Stimulated activated CD8-positive, alpha-beta memory T cell treated with anti-CD3 and anti-CD28 coated beads, Interleukin-4, amount 100 ng/mL, for 4 hours (primary cell): ENCODE measurements at regions not wholly inside any gene's neighbourhood (a gene's known extent, or its start where the extent isn't known, plus 50 kb on each side); places are given as distances from the start of the nearest gene placed in this dataset.

Experiments used
- DNase-seq, 2 donors: peaks; one replicate each; pipeline ENCODE4 v3.0.0-alpha.2; 2020; ENCODE audit warnings: low read depth in 2 of 2, low spot score in 1 of 2

DNA sequence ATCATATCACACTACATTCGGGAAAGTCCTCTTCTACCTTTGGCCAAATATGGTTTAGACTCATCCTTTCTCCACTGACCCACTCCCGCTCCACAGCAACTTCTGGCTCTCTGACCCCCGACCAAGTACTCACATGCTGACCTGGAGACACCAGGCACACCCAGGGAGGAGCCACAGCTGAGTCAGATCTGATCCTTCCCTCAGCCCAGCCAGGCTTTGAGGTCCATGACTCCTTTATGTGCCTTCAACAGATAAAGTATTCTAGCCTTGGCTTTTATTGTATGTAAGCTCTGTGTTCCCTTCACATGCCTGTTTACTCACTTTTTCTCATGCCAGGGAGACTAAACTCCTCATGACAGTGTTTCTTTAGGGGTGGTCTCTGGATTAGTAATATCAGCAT is 166.9 kb upstream of the UMPS start:
- DNase-seq, result no peak

DNA sequence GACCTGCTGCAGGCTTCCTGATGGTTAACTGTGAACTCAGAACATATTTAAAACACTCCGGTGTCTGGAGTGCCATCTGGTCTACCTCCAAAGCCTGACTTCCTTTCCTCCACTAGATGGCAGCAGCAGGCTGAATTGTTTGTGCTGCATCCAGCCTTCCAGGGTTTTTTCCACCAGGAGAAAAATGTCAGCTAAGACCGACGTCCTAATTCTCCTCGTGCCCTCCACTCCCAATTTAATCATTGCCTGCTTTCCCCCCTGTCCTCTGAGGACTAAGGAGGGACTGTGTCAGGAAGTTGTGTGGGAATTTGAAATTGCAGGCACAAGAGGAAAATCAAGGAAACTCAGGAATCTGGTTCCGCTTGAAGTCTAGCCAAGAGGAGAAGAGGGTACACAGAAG is 165.2 kb upstream of the UMPS start:
- no peak for DNase-seq

DNA sequence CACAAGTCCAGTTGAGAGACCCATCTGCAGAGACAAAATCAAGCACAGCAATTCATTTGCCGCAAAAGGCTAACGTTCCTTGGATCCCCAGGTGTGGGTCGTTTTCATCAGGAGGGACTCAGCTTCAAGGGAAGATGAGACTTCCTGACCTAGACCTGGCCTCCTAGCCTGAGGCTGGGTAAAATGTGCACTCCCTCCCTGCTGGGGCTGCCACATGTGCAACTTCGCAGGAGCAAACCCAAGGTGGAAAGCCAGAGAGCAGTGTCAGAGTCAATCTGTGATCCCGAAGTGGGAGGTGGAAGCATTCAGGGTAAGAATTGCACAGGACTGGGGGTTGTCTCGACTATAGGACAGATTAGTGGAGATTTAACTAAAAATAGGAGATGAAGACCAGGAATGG is 164.7 kb upstream of the UMPS start:
- no peak for DNase-seq

DNA sequence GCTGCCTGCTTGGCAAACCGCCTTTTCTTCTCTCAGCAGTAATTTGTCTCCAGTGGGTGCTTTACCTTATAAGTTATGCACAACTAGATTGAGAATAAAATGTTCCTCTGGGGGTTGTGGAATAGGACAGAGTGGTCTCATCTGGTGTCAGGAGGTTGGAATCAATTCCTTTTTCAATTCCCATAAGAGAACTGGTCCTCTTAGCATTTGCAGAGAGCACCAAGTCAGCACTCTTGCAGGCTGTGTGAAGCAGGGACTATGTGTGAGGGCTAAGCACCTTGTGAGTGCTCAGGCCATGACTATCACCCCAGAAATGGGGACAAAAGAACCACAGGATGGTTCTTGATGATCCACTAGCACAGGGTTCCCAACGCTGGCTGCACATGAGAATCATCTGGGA is 163.6 kb upstream of the UMPS start:
- DNase-seq, result no peak

DNA sequence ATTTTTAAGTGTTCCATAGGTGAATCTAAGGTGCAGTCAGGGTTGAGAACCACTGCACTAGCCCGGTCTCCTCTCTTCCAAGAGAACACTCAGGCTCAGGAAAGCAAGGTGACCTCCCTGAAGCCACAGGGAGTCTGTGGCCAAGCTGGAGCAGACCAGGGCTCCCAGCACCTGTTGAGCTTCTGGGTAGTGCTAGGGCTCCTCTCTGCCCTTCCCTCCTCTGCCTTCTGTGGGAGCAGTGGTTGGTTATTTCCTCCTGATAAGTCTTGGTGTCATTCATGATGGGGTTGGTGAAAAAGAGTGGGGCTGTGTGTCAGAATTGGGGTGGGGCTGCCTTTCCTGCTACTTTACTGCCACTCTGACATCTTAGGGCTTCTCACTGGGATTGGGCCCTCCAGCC is 163.1 kb upstream of the UMPS start:
- DNase-seq, result no peak

DNA sequence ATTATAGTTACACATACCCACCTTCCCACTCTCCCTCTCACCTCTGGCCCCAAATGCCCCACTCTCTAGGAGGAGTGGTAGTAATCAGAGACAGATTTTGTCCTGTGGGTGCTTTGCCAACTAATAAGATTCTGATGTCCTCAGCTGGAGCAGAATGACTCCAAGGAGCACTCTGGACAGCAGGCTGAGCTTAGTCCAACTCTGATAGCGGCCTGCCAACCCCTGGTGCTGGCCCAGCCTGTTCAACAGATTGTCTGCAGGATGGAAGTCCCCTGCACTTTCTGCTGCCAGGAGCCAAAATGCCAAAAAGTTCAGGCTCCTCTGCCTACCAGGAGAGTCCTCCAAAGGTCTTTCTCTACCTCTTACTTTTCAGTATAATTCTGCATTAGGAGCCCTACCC is 160.5 kb upstream of the UMPS start:
- no peak for DNase-seq

DNA sequence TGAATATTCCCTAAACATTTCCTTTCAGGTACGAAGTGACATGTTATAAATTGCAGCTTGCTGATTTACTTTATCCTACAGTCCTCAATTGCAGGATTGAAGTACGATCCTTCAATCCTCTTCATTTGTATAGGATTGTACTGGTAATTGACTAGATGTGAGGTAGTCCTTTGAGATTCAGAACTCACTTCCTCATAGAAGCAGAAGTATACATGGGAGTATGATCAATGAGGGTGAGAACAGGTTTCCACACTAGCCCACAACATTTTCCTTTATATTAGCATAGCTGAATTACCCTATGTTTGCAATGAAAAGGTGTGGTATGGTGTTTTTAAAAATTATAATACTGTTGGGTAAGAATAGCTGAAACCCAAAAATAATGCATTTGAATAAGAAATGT is 160.0 kb upstream of the UMPS start:
- DNase-seq, result no peak

DNA sequence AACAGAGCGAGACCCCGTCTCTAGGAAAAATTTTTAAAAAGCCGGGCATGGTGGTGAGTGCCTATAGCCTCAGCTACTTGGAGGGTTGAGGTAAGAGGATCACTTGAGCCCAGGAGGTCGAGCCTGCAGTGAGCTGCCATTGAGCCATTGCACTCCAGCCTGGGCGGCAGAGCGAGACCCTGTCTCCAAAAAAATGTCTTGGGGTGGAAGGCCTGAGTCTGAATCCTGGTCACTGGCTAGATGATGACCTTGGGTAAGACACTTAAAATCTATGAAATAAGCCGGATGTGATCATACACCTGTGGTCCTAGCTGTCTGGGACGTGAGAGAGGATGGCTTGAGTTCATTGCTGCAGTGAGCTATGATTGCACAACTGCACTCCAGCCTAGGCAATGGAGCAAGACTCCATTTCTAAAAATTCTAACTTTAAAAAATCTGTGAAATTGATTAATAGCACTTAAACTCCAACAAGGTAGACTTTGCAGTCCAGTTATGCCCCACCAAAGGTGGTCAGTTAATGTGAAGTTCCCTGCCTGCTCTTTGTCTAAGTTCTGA is 157.3 kb upstream of the UMPS start:
- DNase-seq, result no peak

DNA sequence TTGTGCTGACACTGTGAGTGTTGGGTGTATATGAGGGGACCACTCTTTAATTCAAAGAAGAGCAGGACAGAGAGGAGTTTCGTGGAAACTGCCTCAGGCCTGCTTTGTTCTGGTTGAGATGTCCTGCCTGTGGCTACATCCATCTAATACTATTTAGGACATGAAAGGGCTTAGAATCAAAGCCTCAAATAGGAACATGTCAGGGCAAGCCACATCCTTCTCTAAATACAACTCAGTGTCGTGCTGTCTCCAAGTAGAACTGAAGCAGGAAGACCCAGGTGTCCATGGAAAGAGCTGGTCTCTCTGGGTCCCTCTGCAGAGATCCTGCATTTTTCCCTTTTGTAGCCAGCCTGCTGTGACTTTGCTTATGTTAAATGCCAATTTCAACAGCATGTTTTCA is 156.2 kb upstream of the UMPS start:
- DNase-seq, result no peak

DNA sequence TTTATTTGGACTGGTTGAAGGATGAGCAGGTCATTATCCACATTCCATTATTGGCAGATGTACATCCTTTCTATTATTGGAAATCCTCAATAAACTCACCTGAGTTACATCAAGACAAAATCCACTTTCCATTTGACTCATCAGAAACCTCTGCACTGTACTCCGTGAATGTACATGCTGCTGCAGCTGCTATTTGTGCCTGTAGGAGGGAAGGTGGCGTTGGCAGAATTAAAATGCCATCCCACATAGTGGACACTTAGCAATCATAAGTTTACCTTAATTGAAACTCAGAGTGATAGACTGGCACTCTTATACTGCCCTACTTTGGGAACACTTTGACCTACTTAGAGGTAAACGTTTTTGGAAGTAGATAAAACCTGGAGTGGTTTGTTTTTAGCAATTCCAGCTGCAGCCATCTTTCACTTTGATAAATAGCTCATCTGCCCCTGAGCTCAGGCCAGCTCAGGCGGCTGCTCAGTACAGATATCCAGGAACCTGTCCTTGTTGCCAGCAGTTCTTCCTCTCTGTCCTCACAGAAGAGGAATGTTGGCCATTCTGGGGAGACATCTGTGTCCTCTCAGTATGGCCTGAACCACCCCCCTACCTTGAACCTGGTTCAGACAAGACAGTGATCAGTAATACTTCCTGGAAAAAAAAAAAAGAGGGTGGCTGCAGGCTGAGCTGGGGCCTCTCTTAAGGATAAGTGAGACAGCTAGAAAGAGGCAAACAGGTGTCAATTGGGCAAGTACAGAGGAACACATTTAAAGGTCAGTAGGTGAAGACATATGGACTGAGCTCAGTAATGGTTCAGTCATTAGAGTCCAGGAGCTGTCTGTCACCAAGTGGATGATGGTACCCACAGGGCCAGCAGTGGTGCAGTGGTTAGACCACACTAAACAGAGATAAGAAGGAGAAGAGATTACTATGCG is 153.4 kb upstream of the UMPS start:
- DNase-seq, result no peak

DNA sequence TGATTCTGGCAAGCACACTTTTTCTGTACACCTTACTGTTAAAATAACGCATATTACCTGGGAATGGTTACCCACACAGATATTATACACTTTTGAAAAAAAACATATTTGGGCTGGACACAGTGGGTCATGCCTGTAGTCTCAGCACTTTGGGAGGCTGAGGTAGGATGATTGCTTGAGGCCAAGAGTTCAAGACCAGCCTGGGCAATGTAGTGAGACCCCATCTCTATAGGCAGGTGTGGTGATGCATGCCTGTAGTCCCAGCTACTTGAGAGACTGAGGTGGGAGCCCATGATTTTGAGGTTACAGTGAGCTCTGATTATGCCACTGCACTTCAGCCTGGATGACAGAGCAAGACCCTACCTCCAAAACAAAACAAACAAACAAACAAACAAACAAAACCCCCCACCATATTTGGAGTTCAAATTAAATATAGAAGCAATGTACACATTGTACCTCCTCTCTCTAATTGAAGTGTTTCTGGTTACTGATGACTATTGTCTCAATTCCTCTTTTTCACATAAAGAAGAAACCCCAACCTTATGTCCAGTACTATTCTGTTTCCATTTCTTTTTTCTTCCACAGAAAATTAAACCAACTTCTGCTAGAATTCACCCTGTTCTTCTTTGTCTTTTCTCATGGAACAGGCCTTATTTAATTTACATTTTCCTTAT is 152.6 kb upstream of the UMPS start:
- DNase-seq, result no peak

DNA sequence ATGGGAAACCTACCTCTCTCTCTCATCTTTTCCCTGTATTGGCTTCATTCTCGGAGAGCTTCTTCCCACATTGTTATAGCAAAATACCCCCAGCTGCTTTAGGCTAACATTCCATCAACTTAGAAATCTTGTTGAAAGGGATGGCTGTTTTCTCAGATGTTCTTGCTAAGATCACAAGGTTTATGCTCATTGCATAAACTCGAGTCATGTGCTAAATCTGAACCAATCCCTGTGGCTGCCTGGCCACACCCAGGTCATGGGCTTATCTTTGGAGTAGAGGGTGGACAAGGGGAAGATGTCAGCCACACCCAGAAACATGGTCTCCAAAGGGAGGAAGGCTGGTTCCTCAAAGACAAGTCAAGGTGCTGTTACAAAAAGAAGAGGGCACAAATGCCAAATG is 150.6 kb upstream of the UMPS start:
- DNase-seq, result no peak

DNA sequence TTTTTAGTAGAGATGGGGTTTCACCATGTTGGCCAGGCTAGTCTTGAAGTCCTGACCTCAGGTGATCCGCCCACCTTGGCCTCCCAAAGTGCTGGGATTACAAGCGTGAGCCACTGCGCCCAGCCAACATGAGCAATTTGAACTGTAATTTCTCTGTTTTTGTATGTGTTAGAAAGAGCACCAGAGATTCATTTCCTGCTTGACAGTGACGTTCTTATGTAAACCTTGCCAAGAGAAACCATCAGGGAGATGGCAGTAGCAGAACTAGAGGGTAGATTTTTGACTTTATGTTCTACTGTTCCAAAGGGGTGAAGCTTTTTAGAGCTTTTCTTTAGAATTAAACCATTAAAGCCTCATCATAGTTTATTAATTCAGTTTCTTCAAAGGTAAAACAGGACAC is 148.1 kb upstream of the UMPS start:
- DNase-seq, result no peak

DNA sequence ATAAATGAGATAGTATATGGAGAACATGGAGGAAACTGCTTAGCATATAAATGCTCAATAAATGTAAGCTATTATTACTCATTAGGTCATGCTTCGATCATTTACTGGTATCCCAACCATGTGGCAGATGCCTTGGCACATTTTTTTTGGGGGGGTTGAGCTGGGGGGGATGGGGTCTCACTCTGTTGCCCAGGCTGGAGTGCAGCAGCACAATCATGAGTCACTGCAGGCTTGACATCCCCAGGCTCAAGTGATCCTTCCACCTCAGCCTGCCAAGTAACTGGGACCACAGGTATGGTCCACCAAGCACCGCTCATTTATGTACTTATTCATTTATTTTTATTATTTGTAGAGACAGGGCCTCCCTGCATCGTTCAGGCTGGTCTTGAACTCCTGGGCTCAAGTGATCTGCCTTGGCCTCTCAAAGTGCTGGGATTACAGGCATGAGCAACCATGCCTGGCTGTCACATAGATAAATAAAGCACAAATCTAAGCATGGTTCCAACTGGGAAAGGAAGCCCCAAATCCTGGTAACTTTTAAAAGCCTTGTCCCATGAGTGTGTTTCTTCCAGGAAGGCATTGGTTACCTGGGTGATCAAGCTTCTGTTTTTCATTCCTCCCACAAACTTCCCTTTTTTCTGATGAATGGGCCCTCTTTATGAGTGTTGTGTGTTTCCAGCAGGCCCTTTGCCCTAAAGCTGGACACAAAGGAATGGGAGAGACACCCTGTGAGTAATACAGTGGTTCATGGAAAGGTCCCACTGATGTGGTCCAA is 147.4 kb upstream of the UMPS start:
- DNase-seq, result no peak

DNA sequence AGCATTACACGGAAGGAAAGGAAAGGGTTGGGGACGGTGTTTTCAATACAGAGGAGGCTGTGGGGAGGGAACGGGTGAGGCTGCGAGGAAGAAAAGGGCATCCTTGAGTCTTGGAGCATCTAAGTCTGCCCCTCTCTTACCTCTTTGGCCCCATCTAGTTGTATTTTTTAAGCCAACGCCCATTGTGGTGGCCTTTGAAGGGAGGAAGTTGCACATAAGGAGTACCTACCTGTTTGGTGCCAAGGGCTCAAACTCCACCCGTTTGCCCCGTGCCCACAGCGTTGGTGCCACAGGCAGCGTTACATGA is 146.1 kb upstream of the UMPS start:
- no peak for DNase-seq

DNA sequence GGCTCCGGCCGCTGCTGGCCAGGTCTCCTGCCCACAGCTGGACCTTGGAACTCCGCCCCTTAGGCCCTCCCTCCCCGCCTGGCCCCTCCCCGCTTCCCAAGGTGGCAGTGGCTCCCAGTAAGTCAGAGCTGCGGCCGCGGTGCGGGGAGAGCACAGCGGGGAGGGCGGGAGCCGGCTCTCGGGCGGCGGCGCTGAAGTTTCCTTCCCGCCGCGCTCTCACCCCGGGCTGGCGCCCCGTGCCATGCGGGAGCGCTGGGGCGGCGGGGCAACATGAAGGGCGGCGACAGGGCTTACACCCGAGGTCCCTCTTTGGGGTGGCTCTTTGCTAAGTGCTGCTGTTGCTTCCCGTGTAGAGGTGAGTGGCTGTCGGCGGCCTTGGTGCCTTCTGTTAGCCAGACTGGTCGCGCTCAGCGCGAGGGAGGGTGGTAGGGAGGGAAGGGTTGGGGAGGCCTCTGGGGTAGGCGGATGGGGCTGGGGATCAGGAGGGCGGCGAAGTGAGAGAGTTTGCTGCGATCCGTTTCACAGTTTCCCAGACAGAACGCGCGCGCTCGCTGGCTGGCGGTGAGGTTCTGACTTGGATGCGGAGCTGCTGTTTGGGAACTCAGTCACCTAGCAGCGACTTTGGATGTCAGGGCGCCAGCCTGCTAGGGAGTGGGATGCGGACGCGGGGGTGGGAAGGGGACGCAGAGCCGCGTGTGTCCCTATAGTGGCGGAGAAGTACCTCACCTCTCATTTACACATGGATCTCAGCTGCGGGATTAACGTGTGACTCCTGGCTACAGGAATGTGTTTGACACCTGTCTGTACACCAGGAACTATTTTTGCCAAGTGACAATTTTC is 145.5 kb upstream of the UMPS start:
- no peak for DNase-seq

DNA sequence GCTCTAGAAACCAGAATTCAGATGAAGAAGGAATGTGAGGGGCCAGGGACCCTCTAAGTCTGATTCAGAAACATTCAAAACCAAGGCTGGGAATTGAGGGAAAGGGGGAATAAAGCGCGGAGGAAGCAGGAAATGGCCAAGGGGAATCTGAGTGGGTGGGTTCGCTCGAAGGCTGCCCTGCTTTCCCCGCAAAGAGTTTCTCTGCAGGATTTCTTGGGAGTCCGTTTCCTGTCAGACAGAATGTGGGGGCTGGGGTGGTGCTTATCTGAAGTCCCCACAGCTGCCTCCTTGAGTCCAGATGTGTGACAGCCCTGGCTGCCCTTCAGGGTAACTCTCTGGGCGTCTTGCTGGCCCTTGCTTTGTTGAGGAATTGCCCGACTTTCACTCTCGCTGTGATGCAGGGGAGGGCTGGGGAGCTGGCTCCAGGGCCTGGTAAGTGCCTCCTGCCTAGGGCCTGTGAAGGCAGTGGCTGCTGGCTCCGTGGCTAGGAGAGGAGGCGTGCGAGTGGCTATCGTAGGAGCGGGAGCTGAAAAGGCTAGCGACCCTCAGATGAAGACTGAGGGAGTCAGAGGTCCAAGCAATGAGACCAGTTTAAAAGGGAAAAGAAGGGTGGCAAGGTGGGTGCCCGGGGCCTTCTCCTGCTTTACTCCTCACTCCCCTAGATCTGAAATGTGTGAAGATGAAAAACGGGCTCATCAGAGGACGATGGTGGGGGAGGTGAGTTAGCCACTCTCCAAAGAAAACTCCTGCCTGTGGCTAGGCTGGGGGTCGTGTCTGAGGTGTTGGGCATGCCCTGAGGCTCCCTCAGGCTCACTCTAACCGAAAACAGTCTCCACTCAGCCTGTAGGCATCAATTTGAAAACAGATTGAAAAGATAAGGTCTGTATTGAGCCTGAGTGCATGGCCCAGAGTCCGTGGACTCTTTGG is 143.9 kb upstream of the UMPS start:
- DNase-seq, result no peak

DNA sequence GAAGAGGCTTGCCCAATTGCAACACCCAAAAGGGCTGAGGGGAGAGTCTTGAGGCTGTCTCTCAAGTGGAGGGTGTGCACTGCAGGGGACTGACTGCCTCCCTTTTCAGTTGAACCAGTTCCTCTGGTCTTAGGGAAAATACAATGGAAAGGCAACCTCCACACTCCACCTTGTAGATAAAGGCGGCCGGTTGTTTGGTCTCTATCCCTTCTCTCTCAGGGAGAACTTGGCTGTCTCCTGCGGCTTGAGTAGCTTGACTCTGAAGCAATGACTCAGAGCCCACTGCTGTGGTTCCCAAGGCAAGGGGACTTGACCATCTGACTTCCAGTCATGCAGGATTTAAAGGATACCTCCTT is 143.2 kb upstream of the UMPS start:
- no peak for DNase-seq

DNA sequence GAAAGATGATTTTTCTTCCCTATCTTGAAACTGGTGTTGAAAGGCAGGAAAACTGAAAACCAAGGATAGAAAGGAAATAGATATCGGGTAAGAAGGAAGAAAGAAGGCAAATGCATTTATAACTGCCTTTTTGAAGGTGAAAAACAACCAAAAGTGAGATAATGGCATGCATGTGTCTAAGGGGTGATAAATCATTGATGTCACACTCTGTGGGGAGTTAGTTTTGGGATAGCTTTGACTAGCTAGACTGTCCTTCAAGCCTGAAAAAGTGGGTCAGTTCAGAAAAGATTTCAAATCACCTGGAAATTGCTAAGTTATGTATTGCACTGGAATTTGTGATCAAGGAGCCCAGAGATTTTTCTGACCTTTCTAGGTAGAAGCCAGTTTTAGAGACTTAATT is 142.2 kb upstream of the UMPS start:
- no peak for DNase-seq

DNA sequence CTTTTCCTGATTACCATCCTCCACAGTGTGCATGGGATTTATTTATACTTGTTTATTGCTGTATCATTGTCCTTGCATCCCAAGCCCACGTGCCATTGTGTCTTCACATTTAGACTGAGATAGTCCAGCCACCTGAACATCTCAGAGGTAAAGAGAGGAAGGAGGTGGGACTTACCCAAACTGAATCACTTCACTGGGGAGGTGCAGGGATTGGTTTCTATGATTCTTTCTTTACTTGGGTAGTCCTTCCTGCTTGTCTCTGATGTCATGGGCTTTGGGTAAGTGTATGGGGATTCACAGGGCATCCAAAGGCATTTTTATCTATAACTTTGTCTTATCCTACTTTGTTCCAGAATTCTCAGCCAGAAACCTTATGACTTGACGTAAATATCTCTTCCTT is 141.5 kb upstream of the UMPS start:
- no peak for DNase-seq
